ENCODE measurements at regions not wholly inside any gene's neighbourhood (a gene's known extent, or its start where the extent isn't known, plus 50 kb on each side); places are given as distances from the start of the nearest gene placed in this dataset.
"Not testable (repeated sequence)": the region's sequence is repeated elsewhere in the genome, so short reads cannot be mapped to it uniquely, and the experiment has no call there.

DNA sequence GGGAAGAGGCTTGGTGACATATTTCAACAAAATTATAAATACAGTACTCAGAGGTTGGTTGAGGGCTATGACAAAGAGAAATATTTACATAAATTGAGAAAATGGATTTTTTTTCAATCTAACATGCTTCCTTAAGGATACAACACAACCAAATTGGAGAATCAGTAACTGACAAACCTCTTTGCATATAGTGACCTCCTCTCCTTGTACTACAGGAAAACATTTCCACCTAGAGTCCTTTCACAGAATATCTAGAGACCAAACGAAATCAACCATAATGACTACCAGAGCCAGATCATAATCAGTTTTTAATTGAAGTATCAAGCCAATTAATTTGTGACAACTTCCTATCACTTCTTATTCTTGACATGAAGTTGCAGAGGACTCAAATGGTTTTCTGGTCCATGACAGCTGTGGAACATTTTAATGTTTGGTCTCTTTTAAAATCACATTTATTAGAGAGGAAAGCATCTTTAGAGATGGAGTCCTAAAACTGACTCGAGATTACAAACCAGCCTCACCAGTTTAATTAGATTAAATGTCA is 1636.5 kb upstream of the C9orf72 start:
- DNase-seq = no peak

DNA sequence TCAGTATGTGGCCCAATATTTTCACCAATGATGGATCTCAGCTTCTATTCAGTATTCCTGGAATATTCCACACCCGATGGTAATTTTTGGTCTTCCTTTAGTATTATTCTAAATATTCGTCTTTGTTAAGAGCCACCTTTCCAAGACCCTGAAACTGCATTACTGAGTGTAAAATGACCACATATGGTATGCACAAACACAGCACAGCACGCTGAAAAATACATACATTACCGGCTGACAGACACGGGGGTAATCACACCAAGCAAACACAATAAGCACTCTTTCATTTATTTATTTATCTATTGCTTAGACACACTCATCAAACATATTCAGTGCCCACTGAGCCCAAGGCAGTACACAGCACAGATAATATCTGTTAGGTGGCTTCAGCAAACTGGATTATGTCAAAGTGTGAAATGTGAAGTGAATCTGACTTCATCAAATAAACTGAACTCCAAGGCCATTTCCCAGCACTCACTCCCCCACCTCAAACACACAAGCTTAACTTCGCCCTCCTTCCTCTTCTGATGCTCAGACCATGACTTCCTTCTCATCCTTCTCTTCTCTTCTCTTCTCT is 1637.8 kb upstream of the C9orf72 start:
- DNase-seq = no peak

DNA sequence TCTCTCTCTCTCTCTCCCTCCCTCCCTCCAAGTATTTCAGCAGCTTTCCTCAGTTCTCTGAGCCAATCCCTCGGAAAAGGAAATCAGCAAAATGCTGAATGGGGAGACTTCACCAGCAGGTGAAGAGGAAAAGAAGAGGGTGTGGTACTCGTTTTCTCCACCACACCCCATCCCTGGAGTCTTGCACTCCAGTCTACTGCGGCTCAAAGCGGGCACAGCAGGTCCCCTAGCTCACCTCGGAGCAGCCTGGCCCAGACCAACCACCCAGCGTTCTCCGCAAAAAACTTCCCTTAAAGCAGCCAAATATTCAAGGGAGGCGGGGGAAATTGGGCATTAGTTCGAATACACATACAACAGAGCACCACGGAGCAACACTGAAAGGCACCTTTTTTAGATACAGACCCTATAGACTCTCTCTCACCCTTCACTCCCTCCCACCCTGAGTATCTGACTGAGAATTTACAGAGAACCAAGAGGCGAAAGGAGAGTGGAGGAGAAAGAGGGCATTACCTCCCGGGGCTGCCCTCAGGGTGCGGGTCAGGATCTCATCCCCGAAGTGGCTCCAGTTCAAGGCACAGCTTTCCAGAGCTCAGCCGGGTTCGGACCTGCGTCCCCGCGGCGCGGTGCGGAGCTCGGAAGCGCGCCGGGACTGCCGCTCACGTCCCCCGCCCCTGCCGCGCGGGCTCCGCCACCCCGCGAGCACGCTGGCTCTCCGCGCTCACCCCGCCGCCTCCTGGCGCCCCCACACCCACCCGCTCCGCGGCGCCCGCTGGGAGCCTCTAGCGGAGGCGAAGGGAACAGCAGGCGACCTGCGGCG is 1638.5 kb upstream of the C9orf72 start:
- DNase-seq = peak; percentile 19

DNA sequence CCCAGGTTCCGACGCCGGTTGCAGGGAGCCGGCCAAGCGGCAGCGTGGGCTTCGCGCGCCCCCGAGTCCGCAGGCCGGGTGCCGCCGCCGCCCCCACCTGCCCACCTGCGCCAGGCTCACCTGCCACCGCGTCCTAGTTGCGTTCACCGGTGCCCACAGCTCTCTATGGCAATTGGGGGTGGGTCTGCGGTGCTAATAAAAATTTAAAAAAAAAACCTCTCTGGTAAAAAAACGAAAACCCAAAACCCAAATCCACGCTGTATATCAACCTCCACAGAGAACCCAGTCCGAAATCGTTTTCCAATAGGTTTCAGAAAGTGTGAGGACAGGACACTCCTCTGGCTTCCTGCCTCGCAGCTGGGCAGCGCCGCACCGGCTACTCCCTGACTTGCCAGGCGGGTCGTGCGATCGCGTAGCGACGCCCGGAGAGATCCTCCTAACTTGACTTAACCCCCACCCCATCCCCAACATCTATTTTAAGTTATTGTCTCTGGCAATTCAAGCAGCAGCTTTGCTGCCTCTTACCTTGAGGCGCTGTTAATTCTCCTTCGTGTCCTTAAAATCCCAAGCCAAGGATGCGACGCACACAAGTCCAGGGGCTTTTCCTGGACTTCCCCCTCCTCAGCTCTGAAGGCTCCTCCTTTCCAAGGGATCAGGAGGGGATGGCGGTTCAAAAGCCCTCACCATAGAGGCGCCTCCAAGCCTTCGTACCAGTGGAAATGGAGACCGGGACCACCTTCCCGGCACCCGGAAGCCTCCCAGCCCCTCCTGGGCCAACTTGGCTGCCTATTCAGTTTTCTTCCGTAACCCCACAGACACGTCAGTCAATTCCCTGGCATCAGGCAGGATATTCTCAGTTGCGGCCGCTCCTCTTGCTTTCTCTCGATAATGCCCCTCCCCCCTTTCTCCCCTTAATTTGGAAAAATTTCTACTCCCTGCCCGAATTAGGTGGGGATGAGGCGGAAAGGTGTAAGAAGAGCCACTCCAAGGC is 1639.4 kb upstream of the C9orf72 start:
- DNase-seq = no peak

DNA sequence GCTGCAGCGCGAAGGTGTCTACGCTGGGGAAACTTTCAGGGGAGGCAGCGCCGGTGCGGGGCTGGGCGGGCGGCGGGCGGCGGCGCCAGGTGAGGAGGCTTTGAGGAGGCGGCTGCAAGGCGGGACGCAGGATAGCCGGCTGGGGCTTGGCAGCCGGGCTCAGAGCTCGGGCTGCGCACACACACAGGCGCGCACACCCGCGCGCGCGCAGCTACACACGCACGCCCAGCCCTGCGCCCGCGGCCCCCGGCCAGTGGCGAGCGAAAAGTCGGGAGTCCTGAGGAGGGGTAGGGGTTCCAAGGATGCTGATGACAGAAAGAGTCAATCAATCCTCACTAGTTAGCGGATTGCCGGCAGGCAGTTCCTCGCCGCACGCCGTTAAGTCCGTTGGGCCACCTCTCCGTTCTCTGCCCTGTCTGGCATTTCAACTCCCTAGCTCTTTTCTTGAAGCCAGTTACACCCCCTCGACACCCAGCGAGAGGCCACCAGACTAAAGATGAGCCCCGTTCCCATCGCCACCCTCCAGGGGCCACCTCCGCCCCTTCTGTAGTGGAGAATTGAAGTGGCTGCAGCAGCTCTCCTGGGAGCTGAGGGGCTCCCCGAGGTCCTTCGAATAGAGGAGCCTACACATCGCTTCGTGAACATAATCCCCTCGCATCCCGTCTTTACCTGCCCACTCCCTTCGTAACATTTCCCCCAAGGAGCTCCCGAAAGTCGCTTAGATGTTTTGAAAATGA is 1640.3 kb upstream of the C9orf72 start, which contains the start of gene LINGO2:
Gene LINGO2 (minus strand): TSS at position 185 of the 737 bp plus-strand sequence.
- no peak for DNase-seq

DNA sequence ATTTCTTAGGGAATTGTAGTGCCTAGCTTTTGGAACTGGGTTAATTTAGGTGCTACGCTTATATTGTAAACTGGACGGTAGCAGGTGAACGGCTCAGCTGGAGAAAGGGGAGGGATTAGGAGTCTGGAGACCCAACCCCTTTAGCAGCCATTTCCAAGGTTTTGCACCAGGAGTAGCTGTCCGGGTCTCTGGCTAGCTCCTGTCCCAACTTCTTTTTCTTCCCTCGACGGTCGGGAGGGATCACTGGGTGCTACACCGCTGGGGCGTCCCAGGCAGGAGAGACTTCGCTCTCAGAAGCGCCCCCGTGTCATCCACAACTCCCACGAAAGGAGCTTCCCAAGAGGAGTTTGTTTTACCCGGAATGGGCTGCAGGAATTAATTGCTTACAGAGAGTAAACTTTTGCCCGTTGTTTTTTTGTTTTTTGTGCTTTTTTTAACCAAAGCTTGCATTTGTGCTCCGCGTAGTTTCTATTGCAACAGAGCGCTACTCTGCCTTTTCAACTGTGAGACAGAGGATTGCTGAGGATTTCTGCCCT is 1640.9 kb upstream of the C9orf72 start:
- DNase-seq = no peak

DNA sequence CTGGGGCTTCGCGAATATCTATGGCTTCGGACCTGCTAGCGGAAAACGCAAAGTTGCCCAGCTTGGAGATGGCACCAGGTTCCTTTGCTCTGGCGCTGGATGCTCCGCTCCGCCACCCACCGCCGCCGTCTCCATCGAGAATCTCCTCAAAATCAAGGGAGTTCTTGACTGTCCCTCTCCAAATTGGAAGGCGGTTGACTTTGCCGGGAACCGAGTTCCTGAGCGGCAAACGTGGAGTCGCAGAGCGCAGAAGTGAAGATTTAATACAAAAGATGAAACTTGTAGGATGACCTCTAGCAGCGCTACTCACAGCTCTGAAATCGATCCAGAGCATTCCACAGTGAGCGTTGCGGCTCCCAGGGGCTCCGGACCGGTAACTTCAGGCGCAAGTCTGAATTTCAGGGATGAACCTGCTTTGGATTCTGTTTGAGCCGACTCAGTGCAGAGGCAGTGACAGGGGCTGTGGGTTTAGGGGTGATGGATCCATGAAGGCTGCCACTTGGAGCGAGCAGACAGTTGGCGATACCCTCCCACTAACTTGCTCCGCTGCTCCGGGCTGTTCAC is 1641.5 kb upstream of the C9orf72 start:
- no peak for DNase-seq

DNA sequence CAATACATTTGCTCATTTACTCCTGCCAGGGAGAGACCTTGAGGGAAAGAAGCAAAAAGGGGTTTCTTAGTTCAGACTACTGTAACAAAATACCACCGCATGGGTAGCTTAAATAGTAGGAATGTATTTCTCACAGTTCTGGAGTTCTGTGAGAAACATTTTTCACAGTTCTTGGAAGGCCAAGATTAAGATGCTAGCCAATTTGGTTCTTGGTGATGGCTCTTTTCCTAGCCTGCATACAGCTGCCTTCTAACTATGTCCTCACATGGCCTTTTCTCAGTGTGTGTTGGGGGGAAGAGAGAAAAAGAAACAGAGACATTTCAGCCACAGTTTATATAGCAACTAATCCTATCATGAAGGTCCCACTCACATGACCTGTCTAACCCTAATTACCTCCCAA is 1644.7 kb upstream of the C9orf72 start:
- DNase-seq = no peak

DNA sequence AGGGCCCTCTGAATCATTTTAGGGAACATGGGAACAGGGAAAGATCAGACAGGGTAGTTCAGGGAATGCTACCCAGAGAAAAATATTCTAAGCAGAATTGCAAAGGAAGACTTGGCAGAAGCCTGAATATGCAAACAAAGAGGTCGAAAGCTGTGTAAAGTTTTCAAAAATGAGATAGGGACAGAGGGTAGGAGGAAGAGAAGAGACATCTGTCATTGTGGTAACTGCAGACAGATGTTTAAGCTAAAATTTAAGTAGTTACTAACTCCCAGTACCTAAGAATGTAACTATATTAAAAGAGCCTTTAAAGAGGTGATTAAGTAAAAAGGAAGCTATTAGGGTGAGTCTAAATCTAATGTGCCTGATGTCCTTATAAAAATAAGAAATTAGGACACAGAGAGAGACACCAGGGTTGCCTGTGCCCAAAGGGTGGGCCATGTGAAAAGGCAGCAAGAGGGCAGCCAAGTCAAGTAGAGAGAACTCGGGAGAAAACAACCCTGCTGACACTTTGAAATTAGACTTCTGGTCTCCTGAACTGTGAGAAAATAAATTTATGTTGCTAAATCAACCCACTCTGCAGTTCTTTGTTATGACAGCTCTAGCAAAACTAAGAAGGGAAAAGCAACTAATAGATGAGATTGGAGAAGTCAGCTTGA is 1647.4 kb upstream of the C9orf72 start:
- DNase-seq = no peak

DNA sequence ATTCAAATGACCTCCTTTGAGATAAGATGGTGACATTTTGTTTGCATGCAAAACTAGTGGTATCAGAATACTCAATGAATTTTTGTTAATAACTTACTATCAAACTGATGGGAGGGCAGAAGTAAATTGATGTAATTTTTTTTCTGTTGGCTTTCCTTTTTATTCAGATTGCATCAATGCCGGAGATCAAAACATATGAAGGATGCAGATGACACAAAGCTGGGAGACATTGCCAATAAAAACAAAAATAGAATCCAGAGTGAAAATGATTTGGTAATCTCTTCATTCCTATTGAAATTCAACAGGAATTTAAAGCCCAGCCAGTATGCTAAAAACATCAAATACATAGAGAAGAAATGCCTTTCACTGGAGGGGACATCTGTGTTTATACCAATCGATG is 1655.3 kb upstream of the C9orf72 start:
- DNase-seq = no peak

DNA sequence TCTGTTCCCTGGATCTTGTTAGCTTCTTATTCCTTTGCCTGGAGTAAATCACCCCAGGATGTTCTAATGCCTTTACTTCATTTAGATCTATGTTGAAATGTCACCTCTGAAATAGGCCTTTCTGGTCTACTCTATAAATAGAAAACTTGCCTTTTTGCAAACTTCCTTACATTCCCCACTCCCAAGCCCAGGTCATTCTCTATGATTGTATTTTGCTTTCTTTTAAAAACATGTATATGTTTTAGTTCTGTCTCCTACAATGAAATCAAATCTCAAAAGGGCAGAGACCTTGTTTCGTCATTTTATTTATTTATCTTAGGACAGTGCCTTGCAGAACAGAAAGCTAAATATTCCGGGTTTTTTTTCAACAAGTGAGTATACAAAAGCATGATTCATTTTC is 1657.7 kb upstream of the C9orf72 start:
- no peak for DNase-seq

DNA sequence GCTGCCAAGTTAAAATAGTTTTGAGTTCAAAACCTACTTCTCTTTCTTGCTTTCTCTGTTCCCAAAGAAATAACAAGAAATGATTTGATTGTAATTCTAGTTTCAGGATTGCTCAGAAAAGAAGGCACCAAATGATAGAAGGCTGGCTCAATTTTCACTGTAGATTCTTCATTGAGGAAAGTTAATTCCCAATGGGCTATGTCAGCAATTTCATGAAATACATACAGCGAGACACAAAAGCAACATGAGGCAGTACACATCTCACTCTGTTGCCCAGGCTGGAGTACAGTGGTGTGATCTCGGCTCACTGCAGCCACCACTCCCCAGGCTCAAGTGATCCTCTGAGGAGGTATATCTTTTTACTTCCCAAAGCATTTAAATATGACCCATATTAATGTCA is 1659.9 kb upstream of the C9orf72 start:
- DNase-seq = no peak

DNA sequence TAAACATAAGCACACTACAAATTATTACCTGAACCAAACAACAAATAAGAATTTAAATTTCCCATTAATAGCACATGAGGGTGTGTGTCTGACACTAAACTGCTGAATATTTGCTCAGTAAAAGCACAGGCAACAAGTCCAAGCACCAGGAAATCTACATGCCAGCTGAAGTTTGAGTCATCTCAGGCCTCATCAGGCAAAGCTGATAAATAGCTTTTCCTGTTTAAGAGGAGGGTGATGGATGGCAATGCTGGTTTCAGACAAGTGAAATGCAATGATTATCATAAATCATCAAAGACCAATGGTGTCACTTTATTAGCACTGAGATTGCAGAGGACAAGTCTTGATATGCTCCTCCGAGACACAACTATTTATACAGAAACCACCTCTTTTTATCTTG is 1668.0 kb upstream of the C9orf72 start:
- DNase-seq = no peak

DNA sequence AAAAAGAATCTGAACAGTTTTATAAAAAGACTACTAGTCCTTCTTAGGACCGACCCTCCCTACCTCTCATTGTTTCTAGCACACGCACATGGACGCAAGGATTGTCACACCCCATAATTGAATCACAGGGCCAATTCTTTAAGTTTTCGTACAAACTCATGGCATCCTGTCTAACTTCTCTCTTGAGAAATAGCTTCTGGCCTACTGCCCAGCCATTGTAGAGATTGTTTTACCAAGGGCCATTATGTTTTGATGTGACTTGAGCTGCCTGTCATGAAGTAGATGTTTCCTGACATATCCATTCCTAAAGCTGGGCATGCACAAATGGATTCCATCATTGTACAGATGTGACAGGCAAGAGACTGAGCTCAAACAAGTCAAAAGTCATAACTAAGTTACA is 1672.1 kb upstream of the C9orf72 start:
- no peak for DNase-seq

DNA sequence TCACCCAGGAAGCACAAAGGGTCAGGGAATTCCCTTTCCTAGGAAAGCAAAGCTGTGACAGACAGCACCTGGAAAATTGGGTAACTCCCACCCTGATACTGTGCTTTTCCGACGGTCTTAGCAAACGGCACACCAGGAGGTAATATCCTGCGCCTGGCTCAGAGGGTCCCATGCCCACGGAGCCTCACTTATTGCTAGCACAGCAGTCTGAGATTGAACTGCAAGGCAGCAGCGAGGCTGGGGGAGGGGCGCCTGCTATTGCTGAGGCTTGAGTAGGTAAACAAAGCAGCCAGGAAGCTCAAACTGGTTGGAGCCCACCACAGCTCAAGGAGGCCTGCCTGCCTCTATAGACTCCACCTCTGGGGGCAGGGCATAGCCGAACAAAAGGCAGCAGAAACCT is 1697.1 kb upstream of the C9orf72 start:
- not testable (repeated sequence) for DNase-seq

DNA sequence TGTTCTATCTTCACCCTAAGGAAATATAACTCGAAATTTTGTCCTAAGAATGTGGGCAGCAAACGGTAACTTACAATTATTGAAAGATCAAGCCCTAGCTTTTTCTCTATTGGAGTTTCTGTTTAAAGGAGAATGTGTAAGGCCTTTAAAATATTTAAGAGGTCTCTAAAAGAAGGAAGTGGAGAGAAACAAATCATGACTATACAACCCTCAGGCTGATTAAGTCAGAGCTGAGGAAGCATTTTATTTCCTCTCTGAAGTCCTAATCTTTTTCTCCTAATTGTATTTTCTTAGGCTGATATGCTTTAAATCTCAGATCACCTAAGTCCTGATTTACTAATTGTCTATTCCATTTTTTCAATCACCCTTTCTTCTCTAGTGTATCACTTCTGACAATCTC is 1708.8 kb upstream of the C9orf72 start:
- no peak for DNase-seq

DNA sequence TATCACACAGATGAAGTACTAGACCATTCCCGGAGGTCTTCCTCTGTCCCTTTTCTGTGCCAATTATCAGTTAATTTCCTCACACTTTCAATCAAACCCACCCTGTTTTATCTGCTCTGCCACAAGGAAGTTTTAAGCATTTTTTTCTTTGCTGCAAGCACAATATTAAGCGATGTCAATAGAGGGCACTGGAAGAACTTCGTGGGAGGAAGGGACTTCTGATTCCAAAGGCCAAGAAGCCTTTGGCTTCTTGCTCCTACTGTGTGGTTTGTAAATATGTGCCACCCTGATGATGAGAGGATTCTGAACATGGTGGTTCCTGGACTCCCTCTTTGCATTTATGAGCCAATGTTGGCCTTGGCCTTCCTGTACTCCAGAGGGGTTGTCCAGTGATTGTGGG is 1712.5 kb upstream of the C9orf72 start:
- no peak for DNase-seq

DNA sequence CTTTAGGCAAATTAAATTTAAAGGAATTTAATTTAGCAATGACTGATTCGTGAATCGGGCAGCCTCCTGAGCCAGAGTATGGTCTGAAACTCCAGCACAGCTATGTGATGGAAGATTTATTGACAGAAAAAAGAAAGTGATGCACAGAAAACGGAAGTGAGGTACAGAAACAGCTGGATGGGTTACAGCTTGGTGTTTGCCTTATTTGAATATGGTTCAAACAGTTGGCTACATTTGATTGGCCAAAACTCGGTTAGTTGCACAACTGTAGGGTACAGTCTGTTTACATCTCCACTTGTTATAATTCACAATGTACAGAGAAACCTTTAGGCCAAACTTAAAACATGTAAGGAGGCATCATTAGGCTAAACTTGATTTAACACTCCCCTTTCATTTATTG is 1716.1 kb upstream of the C9orf72 start:
- DNase-seq = no peak

DNA sequence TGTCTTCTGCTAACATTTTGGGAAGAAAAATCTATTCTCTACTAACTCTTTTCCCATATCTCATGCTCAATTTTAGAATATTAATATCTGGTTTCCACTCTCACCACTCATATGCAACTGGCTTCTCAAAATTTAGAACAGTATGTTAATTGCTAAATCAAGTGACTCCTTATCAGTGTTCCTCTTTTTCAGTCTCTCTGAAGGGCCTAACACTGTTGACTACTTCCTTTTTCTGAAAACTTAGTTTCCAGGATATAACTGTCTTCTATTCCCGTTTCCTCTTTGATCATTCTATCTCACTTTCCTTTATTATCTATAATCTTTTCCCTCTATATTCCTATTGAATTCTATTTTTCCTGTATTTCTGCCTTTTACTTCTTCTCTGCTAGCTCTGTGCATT is 1717.2 kb upstream of the C9orf72 start:
- no peak for DNase-seq

DNA sequence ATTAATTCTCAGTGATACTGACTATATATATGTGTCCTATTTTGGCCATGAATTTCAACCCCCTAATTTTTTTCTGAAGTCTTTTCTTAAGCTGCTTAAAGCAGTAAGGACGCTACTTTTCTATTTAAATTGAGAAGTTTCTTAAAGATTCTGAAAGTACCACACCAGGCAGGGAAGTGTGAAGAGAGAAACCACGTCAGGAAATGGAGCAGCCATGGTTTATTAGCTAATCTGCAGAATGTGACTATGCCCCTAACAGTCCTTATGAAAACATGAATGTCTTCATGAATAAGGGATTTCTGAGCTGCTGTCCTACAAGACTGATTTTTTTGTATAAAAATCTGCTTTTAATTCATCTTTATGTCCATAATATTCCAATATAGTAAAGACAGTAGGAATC is 1724.3 kb upstream of the C9orf72 start:
- DNase-seq = no peak

DNA sequence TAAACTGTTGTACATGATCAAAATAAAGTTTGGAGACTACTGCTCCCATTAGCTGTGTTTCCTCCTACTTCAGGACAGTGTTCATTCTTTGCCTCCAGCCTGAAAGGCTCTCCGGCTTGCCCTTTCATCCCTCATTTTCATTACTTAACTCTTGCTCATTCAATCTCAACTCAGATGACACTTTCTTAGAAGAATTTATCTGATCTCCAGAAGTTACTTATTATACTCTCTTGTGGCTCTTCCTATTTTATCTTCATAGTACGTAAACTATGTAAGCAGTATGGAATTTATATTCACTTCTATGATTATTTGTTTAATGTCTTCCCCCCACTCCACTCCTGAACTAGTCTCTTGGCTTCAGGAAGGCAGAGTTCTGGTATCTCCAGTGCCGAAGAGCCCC is 1737.9 kb upstream of the C9orf72 start:
- DNase-seq = no peak
